HepG2 (cell line): ENCODE measurements at regions not wholly inside any gene's neighbourhood (a gene's known extent, or its start where the extent isn't known, plus 50 kb on each side); places are given as distances from the start of the nearest gene placed in this dataset.
A peak's percentile ranks its signal among the peaks of the same experiment; 100 is the strongest.

Source experiments
- FOSL2 ChIP-seq: sonication (generic); formaldehyde crosslinking; IDR thresholded peaks from 2 replicates; pipeline ENCODE4 v1.4.0; 2020; ENCODE audit warnings: missing genetic modification reagents
- GABPA ChIP-seq, 2 experiments: IDR thresholded peaks; 2 replicates each; pipeline ENCODE4 v1.6.1; 2011 to 2016; ENCODE audit warnings: low read depth in 2 of 2, low read length in 1 of 2, missing biosample characterization in 1 of 2, missing genetic modification characterization in 1 of 2
- GATAD2A ChIP-seq: IDR thresholded peaks from 2 replicates; pipeline ENCODE4 v1.6.1; 2016
- ISL2 ChIP-seq: sonication (generic); formaldehyde crosslinking; IDR thresholded peaks from 2 replicates; pipeline ENCODE4 v1.5.0; 2020; ENCODE audit warnings: missing genetic modification reagents
- NFIB ChIP-seq: sonication (generic); formaldehyde crosslinking; IDR thresholded peaks from 2 replicates; pipeline ENCODE4 v1.9.0; 2021; ENCODE audit warnings: missing genetic modification reagents, mild to moderate bottlenecking, borderline replicate concordance
- NR2F2 ChIP-seq: IDR thresholded peaks from 2 replicates; pipeline ENCODE4 v1.6.1; 2012; ENCODE audit warnings: low read depth, inconsistent platforms, borderline replicate concordance
- RXRB ChIP-seq: IDR thresholded peaks from 2 replicates; pipeline ENCODE4 v1.6.1; 2016; ENCODE audit warnings: borderline replicate concordance, missing genetic modification reagents, missing compliant biosample characterization
- SOX13 ChIP-seq, 3 experiments: fragments of 450-650 bp in 1 of 3; sonication (generic) in 1 of 3; formaldehyde crosslinking in 1 of 3; IDR thresholded peaks in 2 of 3; conservative IDR thresholded peaks in 1 of 3; 2 replicates each; pipeline versions ENCODE4 v1.5.0 to v1.6.1; 2016 to 2020; ENCODE audit warnings: antibody characterized with exemption in 1 of 3, mild to moderate bottlenecking in 1 of 3, missing compliant biosample characterization in 1 of 3, missing genetic modification reagents in 1 of 3, moderate library complexity in 1 of 3
- THYN1 ChIP-seq: sonication (generic); formaldehyde crosslinking; IDR thresholded peaks from 2 replicates; pipeline ENCODE4 v1.8.1; 2023; ENCODE audit warnings: low read depth, mild to moderate bottlenecking, moderate library complexity, missing genetic modification reagents, borderline replicate concordance
- ZMYM2 ChIP-seq: sonication (generic); formaldehyde crosslinking; IDR thresholded peaks from 2 replicates; pipeline ENCODE4 v1.8.0; 2022; ENCODE audit warnings: mild to moderate bottlenecking, missing genetic modification reagents
- ZMYM4 ChIP-seq: sonication (generic); formaldehyde crosslinking; IDR thresholded peaks from 2 replicates; pipeline ENCODE4 v1.8.1; 2023; ENCODE audit warnings: mild to moderate bottlenecking, missing genetic modification reagents
- TF ChIP-seq, protein P1 (sequence below): IDR thresholded peaks from 2 replicates; pipeline ENCODE4 v1.6.1; 2012; ENCODE audit warnings: inconsistent platforms
- TF ChIP-seq, protein P2 (sequence below): sonication (generic); formaldehyde crosslinking; IDR thresholded peaks from 2 replicates; pipeline ENCODE4 v1.5.1; 2020; ENCODE audit warnings: missing genetic modification reagents, mild to moderate bottlenecking, borderline replicate concordance
- TF ChIP-seq, protein P3 (sequence below): sonication (generic); formaldehyde crosslinking; conservative IDR thresholded peaks from 2 replicates; pipeline ENCODE4 v1.4.0; 2020; ENCODE audit warnings: missing genetic modification reagents
- TF ChIP-seq, protein P4 (sequence below): sonication (generic); formaldehyde crosslinking; IDR thresholded peaks from 2 replicates; pipeline ENCODE4 v1.4.0; 2020; ENCODE audit warnings: missing genetic modification reagents, borderline replicate concordance
- TF ChIP-seq, protein P5 (sequence below): sonication (generic); formaldehyde crosslinking; conservative IDR thresholded peaks from 2 replicates; pipeline ENCODE4 v1.8.0; 2022; ENCODE audit warnings: mild to moderate bottlenecking, moderate library complexity, missing genetic modification reagents

DNA sequence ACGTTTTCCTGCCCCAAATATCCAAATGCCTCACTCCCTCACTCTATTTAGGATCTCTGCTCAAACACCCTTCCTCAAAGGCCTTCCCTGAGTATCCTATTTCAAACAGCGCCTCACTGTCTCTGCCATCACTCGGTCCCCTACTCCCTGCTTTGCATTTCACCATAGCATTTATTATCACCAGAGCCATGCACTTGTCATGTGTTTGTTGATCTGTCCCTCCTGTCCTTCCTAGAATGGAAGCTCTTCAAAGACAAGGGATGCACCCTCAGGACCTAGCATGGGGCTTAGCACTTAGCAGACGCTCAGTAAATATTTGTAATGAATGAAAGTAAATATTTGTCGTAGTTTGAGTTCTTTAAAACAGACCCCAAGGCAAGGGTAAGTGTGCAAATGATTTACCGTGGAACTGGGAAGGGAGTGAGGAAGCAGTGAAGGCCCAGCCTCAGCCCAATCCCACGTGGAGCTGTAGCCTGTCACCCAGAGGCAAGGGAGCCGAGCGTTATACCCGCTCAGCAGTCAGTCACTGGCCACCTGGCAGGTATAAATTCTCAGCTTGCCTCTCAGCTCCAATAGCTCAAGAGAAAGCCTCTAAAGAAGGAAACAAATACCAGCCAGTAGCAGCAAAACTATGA is 97.7 kb upstream of the KIF2A start (continued):
- TF ChIP-seq, protein P1, sequence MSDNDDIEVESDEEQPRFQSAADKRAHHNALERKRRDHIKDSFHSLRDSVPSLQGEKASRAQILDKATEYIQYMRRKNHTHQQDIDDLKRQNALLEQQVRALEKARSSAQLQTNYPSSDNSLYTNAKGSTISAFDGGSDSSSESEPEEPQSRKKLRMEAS = peak; percentile 33; the same call in 1 of the 2 replicates
- TF ChIP-seq ZMYM4 (CRISPR knock-in tag) = peak; percentile 44; the same call in 1 of the 2 replicates
- TF ChIP-seq GABPA (IDR thresholded peaks at IDR 0.05; ENCODE audit: low read depth, low read length) = no peak
- TF ChIP-seq GABPA (CRISPR knock-in tag; IDR thresholded peaks at IDR 0.05; ENCODE audit: low read depth) = 0 out of 2 replicates have a peak, but pooled peaks have one; percentile 10
- peak; percentile 44; the same call in 1 of the 2 replicates for TF ChIP-seq FOSL2 (CRISPR knock-in tag)
- TF ChIP-seq NR2F2 = no peak
- TF ChIP-seq, protein P2, sequence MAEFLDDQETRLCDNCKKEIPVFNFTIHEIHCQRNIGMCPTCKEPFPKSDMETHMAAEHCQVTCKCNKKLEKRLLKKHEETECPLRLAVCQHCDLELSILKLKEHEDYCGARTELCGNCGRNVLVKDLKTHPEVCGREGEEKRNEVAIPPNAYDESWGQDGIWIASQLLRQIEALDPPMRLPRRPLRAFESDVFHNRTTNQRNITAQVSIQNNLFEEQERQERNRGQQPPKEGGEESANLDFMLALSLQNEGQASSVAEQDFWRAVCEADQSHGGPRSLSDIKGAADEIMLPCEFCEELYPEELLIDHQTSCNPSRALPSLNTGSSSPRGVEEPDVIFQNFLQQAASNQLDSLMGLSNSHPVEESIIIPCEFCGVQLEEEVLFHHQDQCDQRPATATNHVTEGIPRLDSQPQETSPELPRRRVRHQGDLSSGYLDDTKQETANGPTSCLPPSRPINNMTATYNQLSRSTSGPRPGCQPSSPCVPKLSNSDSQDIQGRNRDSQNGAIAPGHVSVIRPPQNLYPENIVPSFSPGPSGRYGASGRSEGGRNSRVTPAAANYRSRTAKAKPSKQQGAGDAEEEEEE (CRISPR knock-in tag) = no peak
- TF ChIP-seq SOX13 (IDR thresholded peaks at IDR 0.05) = no peak
- TF ChIP-seq SOX13 (CRISPR knock-in tag; conservative IDR thresholded peaks at IDR 0.05 in 1 of 2, IDR thresholded peaks at IDR 0.05 in 1 of 2) = peak in 1 of 2 experiments; percentile 45; a peak in 2 of 4 replicates
- TF ChIP-seq ZMYM2 (CRISPR knock-in tag) = peak; percentile 64; the same call in 1 of the 2 replicates
- no peak for TF ChIP-seq THYN1 (CRISPR knock-in tag)
- peak; percentile 66 for TF ChIP-seq GATAD2A (CRISPR knock-in tag)
- no peak for TF ChIP-seq NFIB (CRISPR knock-in tag)
- TF ChIP-seq, protein P3, sequence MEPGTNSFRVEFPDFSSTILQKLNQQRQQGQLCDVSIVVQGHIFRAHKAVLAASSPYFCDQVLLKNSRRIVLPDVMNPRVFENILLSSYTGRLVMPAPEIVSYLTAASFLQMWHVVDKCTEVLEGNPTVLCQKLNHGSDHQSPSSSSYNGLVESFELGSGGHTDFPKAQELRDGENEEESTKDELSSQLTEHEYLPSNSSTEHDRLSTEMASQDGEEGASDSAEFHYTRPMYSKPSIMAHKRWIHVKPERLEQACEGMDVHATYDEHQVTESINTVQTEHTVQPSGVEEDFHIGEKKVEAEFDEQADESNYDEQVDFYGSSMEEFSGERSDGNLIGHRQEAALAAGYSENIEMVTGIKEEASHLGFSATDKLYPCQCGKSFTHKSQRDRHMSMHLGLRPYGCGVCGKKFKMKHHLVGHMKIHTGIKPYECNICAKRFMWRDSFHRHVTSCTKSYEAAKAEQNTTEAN = 0 out of 2 replicates have a peak, but pooled peaks have one; percentile 31
- peak; percentile 14; the same call in 1 of the 2 replicates for TF ChIP-seq RXRB (CRISPR knock-in tag)
- TF ChIP-seq, protein P4, sequence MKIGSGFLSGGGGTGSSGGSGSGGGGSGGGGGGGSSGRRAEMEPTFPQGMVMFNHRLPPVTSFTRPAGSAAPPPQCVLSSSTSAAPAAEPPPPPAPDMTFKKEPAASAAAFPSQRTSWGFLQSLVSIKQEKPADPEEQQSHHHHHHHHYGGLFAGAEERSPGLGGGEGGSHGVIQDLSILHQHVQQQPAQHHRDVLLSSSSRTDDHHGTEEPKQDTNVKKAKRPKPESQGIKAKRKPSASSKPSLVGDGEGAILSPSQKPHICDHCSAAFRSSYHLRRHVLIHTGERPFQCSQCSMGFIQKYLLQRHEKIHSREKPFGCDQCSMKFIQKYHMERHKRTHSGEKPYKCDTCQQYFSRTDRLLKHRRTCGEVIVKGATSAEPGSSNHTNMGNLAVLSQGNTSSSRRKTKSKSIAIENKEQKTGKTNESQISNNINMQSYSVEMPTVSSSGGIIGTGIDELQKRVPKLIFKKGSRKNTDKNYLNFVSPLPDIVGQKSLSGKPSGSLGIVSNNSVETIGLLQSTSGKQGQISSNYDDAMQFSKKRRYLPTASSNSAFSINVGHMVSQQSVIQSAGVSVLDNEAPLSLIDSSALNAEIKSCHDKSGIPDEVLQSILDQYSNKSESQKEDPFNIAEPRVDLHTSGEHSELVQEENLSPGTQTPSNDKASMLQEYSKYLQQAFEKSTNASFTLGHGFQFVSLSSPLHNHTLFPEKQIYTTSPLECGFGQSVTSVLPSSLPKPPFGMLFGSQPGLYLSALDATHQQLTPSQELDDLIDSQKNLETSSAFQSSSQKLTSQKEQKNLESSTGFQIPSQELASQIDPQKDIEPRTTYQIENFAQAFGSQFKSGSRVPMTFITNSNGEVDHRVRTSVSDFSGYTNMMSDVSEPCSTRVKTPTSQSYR (CRISPR knock-in tag) = no peak
- TF ChIP-seq ISL2 (CRISPR knock-in tag) = peak; percentile 88
- TF ChIP-seq, protein P5, sequence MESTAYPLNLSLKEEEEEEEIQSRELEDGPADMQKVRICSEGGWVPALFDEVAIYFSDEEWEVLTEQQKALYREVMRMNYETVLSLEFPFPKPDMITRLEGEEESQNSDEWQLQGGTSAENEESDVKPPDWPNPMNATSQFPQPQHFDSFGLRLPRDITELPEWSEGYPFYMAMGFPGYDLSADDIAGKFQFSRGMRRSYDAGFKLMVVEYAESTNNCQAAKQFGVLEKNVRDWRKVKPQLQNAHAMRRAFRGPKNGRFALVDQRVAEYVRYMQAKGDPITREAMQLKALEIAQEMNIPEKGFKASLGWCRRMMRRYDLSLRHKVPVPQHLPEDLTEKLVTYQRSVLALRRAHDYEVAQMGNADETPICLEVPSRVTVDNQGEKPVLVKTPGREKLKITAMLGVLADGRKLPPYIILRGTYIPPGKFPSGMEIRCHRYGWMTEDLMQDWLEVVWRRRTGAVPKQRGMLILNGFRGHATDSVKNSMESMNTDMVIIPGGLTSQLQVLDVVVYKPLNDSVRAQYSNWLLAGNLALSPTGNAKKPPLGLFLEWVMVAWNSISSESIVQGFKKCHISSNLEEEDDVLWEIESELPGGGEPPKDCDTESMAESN (CRISPR knock-in tag) = peak; percentile 99
